ENCODE measurements at regions not wholly inside any gene's neighbourhood (a gene's known extent, or its start where the extent isn't known, plus 50 kb on each side); places are given as distances from the start of the nearest gene placed in this dataset.

DNA sequence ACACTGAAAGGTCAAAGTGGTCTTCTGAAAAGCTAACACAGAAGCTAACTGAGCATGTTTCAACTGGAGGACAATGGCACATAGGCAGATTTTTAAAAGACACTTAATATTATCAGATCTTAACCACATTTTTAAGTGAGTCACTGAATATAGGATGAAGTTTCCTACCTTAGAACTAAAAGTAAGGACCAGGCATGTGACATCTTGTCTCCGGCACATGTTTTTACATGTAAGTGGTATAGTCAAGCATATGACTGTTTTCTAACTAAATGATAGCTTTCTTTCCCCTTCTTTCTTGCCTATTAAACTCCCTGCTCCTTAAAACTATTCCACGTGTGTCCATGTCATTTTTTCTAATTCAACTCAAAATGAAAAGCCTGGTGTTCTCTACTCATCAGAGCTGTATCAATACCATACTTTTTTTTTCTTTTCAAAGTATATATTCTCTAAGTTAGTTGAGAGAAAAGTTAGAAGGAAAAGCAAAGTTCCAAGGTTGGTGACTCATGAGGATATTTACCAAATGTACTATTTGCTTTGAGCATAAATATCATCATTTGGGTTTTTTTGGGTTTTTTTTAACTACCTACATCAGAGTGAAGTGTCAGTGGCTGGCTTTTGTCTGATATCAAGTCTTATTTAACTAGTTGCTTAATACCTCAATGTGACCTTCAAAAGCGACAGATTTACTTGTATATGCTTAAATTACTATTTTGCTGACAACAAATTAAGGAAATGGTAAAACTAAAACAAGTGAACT, 127.5 kb downstream of the CRPPA start:
- H3K4me3 ChIP-seq (ENCODE audit: low read depth, low read length), result no peak overlapping the region
- TF ChIP-seq POLR2A (IDR thresholded peaks at IDR 0.05; ENCODE audit: extremely low read depth, insufficient read length) (no peak), MAX (IDR thresholded peaks at IDR 0.05; ENCODE audit: low read depth, low read length) (no peak), MYC (IDR thresholded peaks at IDR 0.05; ENCODE audit: low read depth, low read length) (no peak), CTCF (IDR thresholded peaks at IDR 0.05; ENCODE audit: low read depth, low read length) (no peak)
- no peak for DNase-seq (ENCODE audit: low read depth)

- DNase-seq (ENCODE audit: low read depth), result no peak
- no peak overlapping the region for H3K4me3 ChIP-seq (ENCODE audit: low read depth, low read length)
- TF ChIP-seq CTCF (IDR thresholded peaks at IDR 0.05; ENCODE audit: low read depth, low read length) (no peak), MAX (IDR thresholded peaks at IDR 0.05; ENCODE audit: low read depth, low read length) (no peak), MYC (IDR thresholded peaks at IDR 0.05; ENCODE audit: low read depth, low read length) (no peak), POLR2A (IDR thresholded peaks at IDR 0.05; ENCODE audit: extremely low read depth, insufficient read length) (no peak)
These were observed 136.8 kb downstream of the CRPPA start for GRCh38 chr7:16284581-16284980.

DNA sequence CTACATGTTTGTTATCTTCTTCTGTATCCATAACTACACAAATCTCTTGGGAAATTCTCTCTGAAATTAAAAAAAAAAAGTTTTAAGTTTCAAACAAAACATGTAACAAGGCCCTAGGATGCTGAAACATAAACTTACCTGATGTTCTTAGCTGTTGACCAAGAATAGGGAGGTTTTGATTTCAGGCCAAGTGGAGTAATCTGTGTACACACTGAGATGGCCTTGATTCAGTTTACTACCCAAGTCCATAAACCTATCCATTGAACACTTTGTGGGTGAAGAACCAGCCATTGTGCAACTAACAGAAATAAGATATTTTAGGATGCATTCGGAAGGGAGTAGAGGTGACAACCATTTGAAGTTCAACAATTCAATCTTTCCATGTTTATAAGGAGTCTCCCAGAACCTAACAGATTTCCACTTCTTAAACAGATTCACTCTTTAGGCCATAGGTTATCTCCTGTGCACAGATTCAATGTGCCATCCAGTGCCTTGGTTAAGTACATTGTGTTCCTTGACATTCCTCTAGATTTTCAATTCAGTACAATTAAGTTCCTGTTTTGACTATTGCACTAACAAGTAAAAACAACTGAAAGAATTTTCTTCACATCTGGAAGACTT, 143.1 kb downstream of the CRPPA start:
- DNase-seq (ENCODE audit: low read depth), result no peak
- no peak overlapping the region for H3K4me3 ChIP-seq (ENCODE audit: low read depth, low read length)
- no peak for TF ChIP-seq MAX (IDR thresholded peaks at IDR 0.05; ENCODE audit: low read depth, low read length)

DNA sequence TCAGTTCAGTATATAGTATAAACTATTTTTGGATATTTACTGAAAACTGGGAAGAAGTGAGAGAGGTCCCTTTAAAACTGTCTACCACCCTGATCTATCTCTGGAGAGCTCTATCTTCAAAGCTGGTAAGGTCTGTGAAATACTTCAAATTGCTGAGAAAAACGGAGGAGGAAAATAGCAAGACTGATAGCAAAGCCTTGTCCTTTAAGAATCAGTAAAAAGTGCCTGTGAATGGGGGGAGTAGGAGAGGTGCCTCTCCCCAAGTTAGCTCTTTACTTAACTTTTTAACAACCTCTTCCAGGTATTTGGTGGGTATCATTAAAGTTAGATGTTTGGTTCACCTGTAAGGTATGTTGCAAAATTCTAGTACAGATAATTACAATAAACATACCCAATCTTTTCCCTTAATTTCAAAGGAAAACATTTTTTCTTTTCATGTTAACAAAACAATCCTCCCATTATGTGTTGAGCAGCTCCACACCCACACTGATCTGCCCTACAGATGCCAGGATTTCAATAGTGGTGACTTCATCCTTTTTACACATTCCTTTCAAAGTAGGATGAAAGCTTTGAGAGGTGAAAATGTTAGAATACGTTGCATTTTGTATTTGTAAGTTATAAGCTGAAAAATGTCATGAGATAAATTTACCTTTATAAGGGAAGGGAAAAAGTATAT, 149.2 kb downstream of the CRPPA start:
- no peak overlapping the region for H3K4me3 ChIP-seq (ENCODE audit: low read depth, low read length)
- DNase-seq (ENCODE audit: low read depth), result no peak
- no peak for TF ChIP-seq CTCF (IDR thresholded peaks at IDR 0.05; ENCODE audit: low read depth, low read length)

GRCh38 chr7:16271355-16271915, 149.9 kb downstream of the CRPPA start:
- no peak overlapping the region for H3K4me3 ChIP-seq (ENCODE audit: low read depth, low read length)
- DNase-seq (ENCODE audit: low read depth), result no peak
- TF ChIP-seq MYC (IDR thresholded peaks at IDR 0.05; ENCODE audit: low read depth, low read length), result no peak
- TF ChIP-seq MAX (IDR thresholded peaks at IDR 0.05; ENCODE audit: low read depth, low read length), result no peak
- TF ChIP-seq POLR2A (IDR thresholded peaks at IDR 0.05; ENCODE audit: extremely low read depth, insufficient read length), result no peak
- no peak for TF ChIP-seq CTCF (IDR thresholded peaks at IDR 0.05; ENCODE audit: low read depth, low read length)

DNA sequence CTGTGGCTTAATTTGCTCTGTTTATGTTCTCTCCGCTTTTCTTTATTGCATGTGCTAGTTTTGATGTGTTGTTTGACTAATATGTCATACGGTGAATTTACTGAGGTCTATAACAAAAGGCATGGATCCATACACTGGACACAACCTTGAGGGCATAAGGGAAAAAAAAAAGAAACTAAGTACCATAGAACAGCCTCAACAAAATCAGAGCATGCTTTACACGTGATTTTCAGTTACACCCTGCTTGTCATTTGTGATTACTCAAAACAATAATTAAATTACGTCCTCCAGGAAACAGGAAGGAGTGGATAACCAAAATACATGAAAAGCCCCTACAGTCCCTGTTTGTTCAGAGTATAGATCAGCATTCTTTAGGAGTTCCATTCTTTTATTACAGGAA, 150.5 kb downstream of the CRPPA start:
- H3K4me3 ChIP-seq (ENCODE audit: low read depth, low read length), result no peak overlapping the region
- DNase-seq (ENCODE audit: low read depth), result no peak
- no peak for TF ChIP-seq CTCF (IDR thresholded peaks at IDR 0.05; ENCODE audit: low read depth, low read length)
- TF ChIP-seq POLR2A (IDR thresholded peaks at IDR 0.05; ENCODE audit: extremely low read depth, insufficient read length), result no peak
- TF ChIP-seq MYC (IDR thresholded peaks at IDR 0.05; ENCODE audit: low read depth, low read length), result no peak
- TF ChIP-seq MAX (IDR thresholded peaks at IDR 0.05; ENCODE audit: low read depth, low read length), result no peak

Data from NB4 (cell line).